ENCODE measurements at regions not wholly inside any gene's neighbourhood (a gene's known extent, or its start where the extent isn't known, plus 50 kb on each side); places are given as distances from the start of the nearest gene placed in this dataset.
"Not testable (repeated sequence)": the region's sequence is repeated elsewhere in the genome, so short reads cannot be mapped to it uniquely, and the experiment has no call there.

GRCh38 chr2:34261701-34262100 lies 662.6 kb upstream of the FAM98A start:
- Mint-ChIP-seq H3K9me3 (ENCODE audit: insufficient read depth) (peaks cover 22% of the 10 kb centered on the region), H3K27ac (no peak overlapping the region), H3K4me1 (ENCODE audit: low read depth) (no peaks in the 10 kb centered on the region), H3K36me3 (ENCODE audit: low read depth) (no peaks in the 10 kb centered on the region), H3K4me3 (no peak overlapping the region), H3K27me3 (ENCODE audit: low read depth) (no peaks in the 10 kb centered on the region)
- DNase-seq (no peak), ATAC-seq (no peak)
- ChIA-PET CTCF (interaction anchor here (0.6 kb wide), 1 partner anchor 166 kb away, joined by 3 read pairs; no protein-coding TSS in a partner anchor), POLR2A (no interaction called here)

DNA sequence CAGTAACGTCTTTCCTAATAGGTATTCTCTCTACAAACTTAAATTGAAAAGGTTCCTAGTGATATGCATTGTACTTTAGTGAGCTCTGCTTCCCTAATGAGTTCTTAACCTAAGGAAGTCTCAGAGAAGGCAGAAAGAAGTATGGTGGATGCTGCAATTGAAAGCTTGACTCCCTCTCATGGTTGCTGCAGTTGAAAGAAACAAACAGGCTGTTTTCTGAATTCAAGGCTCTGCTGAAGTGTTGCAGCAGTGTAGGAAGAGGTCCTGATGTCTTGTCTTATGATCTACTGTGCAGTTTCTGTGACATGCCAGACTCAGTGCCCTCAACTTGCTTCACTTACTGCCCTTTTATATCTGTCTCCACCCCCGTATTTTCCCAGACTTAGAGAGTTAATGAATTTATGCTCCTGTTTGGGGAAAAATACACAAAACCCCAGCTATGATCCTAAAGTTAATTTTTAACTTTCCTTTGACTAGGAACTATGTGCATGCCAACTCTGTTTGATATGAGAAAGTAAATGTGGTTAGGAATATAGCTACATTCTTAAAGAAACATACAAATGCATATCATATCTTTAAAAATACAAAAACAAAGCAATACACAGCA lies 655.3 kb upstream of the FAM98A start:
- Mint-ChIP-seq H3K4me1 (ENCODE audit: low read depth) (no peaks in the 10 kb centered on the region), H3K9me3 (ENCODE audit: insufficient read depth) (no peaks in the 10 kb centered on the region), H3K27me3 (ENCODE audit: low read depth) (no peaks in the 10 kb centered on the region), H3K27ac (no peak overlapping the region), H3K36me3 (ENCODE audit: low read depth) (no peaks in the 10 kb centered on the region), H3K4me3 (no peak overlapping the region)
- ATAC-seq (no peak), DNase-seq (no peak)
- ChIA-PET CTCF (no interaction called here), POLR2A (no interaction called here)

- Mint-ChIP-seq H3K4me1 (ENCODE audit: low read depth) (no peaks in the 10 kb centered on the region), H3K27ac (no peak overlapping the region), H3K9me3 (ENCODE audit: insufficient read depth) (no peaks in the 10 kb centered on the region), H3K36me3 (ENCODE audit: low read depth) (no peaks in the 10 kb centered on the region), H3K27me3 (ENCODE audit: low read depth) (no peaks in the 10 kb centered on the region), H3K4me3 (no peak overlapping the region)
- DNase-seq (no peak), ATAC-seq (no peak)
- CTCF ChIA-PET: no interaction called here
- POLR2A ChIA-PET: no interaction called here
Observed at GRCh38 chr2:34252111-34252510, 653.0 kb upstream of the FAM98A start.

- Mint-ChIP-seq H3K27me3 (ENCODE audit: low read depth) (no peaks in the 10 kb centered on the region), H3K9me3 (ENCODE audit: insufficient read depth) (no peaks in the 10 kb centered on the region), H3K4me3 (no peak overlapping the region), H3K27ac (no peak overlapping the region), H3K36me3 (ENCODE audit: low read depth) (no peaks in the 10 kb centered on the region), H3K4me1 (ENCODE audit: low read depth) (no peaks in the 10 kb centered on the region)
- no peak for DNase-seq
- CTCF ChIA-PET: no interaction called here
- POLR2A ChIA-PET: no interaction called here
- no peak for ATAC-seq
Observed at GRCh38 chr2:34251578-34251977, 652.5 kb upstream of the FAM98A start.

GRCh38 chr2:34244195-34244594 lies 645.1 kb upstream of the FAM98A start:
- Mint-ChIP-seq H3K4me1 (ENCODE audit: low read depth) (no peaks in the 10 kb centered on the region), H3K27ac (no peak overlapping the region), H3K4me3 (no peak overlapping the region), H3K27me3 (ENCODE audit: low read depth) (no peaks in the 10 kb centered on the region), H3K36me3 (ENCODE audit: low read depth) (no peaks in the 10 kb centered on the region), H3K9me3 (ENCODE audit: insufficient read depth) (peaks cover 3% of the 10 kb centered on the region)
- POLR2A ChIA-PET: no interaction called here
- no peak for ATAC-seq
- CTCF ChIA-PET: no interaction called here
- DNase-seq: no peak

- H3K27me3 Mint-ChIP-seq (ENCODE audit: low read depth): no peaks in the 10 kb centered on the region
- CTCF ChIA-PET: no interaction called here
Observed at GRCh38 chr2:34242763-34243123, 643.6 kb upstream of the FAM98A start.

DNA sequence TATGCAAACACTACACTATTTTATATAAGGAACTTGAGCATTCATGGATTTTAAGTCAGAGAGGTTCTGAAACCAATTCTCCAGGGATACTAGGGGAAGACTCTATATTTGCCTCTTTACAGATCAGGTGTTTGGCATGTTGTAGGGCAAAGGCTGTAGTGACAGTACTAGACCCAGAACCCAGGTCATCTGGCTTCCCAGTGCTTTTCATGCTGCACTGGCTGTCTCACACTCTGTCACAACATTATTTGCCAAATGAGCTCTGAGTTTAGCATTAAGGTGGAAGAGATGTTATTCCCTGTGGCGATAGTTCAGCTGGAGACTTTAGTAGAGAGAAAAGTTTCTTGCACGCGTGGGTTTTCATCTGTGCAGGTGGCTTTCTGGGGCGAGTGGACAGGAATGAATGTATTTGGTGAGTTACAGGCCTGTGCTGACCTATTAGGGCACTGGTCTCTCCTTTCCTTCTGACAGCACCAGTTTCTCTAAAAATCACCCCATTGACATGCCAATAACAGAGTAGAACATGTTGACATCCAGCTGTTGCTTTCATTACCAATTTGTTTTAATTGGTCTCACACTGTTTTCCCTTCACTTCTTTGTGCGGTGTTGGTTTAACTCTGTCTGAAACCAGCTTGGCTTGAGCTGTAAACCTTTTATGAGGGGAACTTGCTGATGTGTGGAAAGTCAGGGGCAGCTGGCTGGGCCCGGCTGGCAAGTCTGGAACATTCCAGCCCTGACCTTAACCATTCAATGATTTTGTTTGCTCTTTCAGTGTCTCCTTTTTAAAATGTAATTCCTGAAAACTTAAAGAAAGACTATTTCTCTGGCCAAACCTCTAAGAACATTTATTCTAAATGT lies 643.0 kb upstream of the FAM98A start:
- CTCF ChIA-PET: no interaction called here
- H3K4me1 Mint-ChIP-seq (ENCODE audit: low read depth): no peaks in the 10 kb centered on the region
- no peak overlapping the region for H3K4me3 Mint-ChIP-seq
- peaks cover 3% of the 10 kb centered on the region for H3K9me3 Mint-ChIP-seq (ENCODE audit: insufficient read depth)
- POLR2A ChIA-PET: no interaction called here
- ATAC-seq: no peak
- no peaks in the 10 kb centered on the region for H3K36me3 Mint-ChIP-seq (ENCODE audit: low read depth)
- DNase-seq: no peak
- no peak overlapping the region for H3K27ac Mint-ChIP-seq
- no peaks in the 10 kb centered on the region for H3K27me3 Mint-ChIP-seq (ENCODE audit: low read depth)

More at GRCh38 chr2:34242763-34243123, 643.6 kb upstream of the FAM98A start:
- Mint-ChIP-seq H3K27ac (no peak overlapping the region), H3K9me3 (ENCODE audit: insufficient read depth) (peaks cover 3% of the 10 kb centered on the region), H3K36me3 (ENCODE audit: low read depth) (no peaks in the 10 kb centered on the region), H3K4me3 (no peak overlapping the region), H3K4me1 (ENCODE audit: low read depth) (no peaks in the 10 kb centered on the region)
- POLR2A ChIA-PET: no interaction called here
- ATAC-seq (no peak), DNase-seq (no peak)

DNA sequence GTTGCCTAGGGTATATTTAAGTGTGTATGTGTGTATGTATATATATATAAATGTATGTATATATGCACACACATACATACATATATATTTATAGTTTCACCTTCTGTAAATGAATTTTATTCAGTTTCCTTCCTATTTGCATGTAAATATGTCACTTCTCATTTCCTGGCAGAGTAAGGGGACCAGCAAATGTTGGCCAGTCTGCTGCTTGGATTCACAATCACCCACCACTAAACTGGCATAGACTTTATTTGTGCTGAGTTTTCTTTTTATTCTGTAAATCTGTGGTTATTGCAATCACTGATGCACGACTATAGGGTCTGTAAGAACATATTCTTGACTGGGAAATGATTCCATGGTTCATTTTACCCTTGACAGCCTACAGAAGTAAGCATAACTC lies 640.4 kb upstream of the FAM98A start:
- Mint-ChIP-seq H3K4me1 (ENCODE audit: low read depth) (no peaks in the 10 kb centered on the region), H3K4me3 (no peak overlapping the region), H3K27ac (no peak overlapping the region), H3K9me3 (ENCODE audit: insufficient read depth) (peaks cover 3% of the 10 kb centered on the region), H3K27me3 (ENCODE audit: low read depth) (no peaks in the 10 kb centered on the region), H3K36me3 (ENCODE audit: low read depth) (no peaks in the 10 kb centered on the region)
- POLR2A ChIA-PET: no interaction called here
- ATAC-seq (no peak), DNase-seq (no peak)
- CTCF ChIA-PET: no interaction called here

DNA sequence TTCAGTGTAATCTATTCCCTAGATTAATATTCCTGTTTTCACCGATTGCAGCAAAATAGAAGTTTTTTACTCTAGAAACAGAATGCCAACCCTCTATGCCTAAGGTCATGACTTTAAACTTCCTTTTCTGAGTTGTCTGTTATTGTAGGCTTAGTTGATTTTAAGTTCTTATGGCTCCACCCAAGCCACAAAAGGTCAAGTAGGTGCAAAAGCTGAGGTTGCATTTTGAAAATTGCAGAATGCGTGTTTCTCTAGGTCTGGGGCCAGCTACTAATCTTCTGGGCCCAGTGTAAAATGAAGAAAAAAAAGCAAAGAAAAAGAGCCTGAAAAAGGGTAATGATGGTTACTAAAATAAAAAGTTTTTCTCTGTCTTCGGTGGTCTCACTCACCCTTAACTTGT lies 635.7 kb upstream of the FAM98A start:
- H3K4me1 Mint-ChIP-seq (ENCODE audit: low read depth): no peaks in the 10 kb centered on the region
- no peak for ATAC-seq
- H3K27me3 Mint-ChIP-seq (ENCODE audit: low read depth): no peaks in the 10 kb centered on the region
- H3K9me3 Mint-ChIP-seq (ENCODE audit: insufficient read depth): no peaks in the 10 kb centered on the region
- DNase-seq: no peak
- POLR2A ChIA-PET: no interaction called here
- no peak overlapping the region for H3K4me3 Mint-ChIP-seq
- H3K27ac Mint-ChIP-seq: no peak overlapping the region
- no peaks in the 10 kb centered on the region for H3K36me3 Mint-ChIP-seq (ENCODE audit: low read depth)
- CTCF ChIA-PET: no interaction called here

GRCh38 chr2:34229998-34230397 lies 630.9 kb upstream of the FAM98A start:
- Mint-ChIP-seq H3K9me3 (ENCODE audit: insufficient read depth) (no peaks in the 10 kb centered on the region), H3K4me1 (ENCODE audit: low read depth) (no peaks in the 10 kb centered on the region), H3K36me3 (ENCODE audit: low read depth) (no peaks in the 10 kb centered on the region), H3K27ac (no peak overlapping the region), H3K4me3 (no peak overlapping the region), H3K27me3 (ENCODE audit: low read depth) (no peaks in the 10 kb centered on the region)
- ChIA-PET CTCF (no interaction called here), POLR2A (no interaction called here)
- ATAC-seq (no peak), DNase-seq (no peak)

GRCh38 chr2:34215174-34215573 lies 616.1 kb upstream of the FAM98A start:
- H3K27me3 Mint-ChIP-seq (ENCODE audit: low read depth): no peaks in the 10 kb centered on the region
- no peaks in the 10 kb centered on the region for H3K36me3 Mint-ChIP-seq (ENCODE audit: low read depth)
- ChIA-PET POLR2A (no interaction called here), CTCF (no interaction called here)
- no peak for ATAC-seq
- no peak overlapping the region for H3K4me3 Mint-ChIP-seq
- DNase-seq: no peak
- no peaks in the 10 kb centered on the region for H3K4me1 Mint-ChIP-seq (ENCODE audit: low read depth)
- peaks cover 19% of the 10 kb centered on the region for H3K9me3 Mint-ChIP-seq (ENCODE audit: insufficient read depth)
- H3K27ac Mint-ChIP-seq: no peak overlapping the region

- not testable (repeated sequence) for H3K27me3 Mint-ChIP-seq (ENCODE audit: low read depth); H3K27ac Mint-ChIP-seq
Observed at GRCh38 chr2:34210382-34210781, 611.3 kb upstream of the FAM98A start.

GRCh38 chr2:34204560-34204959 lies 605.5 kb upstream of the FAM98A start:
- POLR2A ChIA-PET: no interaction called here
- no peak overlapping the region for H3K27ac Mint-ChIP-seq
- ATAC-seq: no peak

More at GRCh38 chr2:34210382-34210781, 611.3 kb upstream of the FAM98A start:
- POLR2A ChIA-PET; H3K4me1 Mint-ChIP-seq (ENCODE audit: low read depth); ATAC-seq; H3K4me3 Mint-ChIP-seq; CTCF ChIA-PET; H3K36me3 Mint-ChIP-seq (ENCODE audit: low read depth); DNase-seq: not testable (repeated sequence)
- peaks cover 25% of the 10 kb centered on the region for H3K9me3 Mint-ChIP-seq (ENCODE audit: insufficient read depth)

More at GRCh38 chr2:34204560-34204959, 605.5 kb upstream of the FAM98A start:
- no peaks in the 10 kb centered on the region for H3K4me1 Mint-ChIP-seq (ENCODE audit: low read depth)
- H3K9me3 Mint-ChIP-seq (ENCODE audit: insufficient read depth): peaks cover 4% of the 10 kb centered on the region
- no peaks in the 10 kb centered on the region for H3K27me3 Mint-ChIP-seq (ENCODE audit: low read depth)
- no peak for DNase-seq
- H3K4me3 Mint-ChIP-seq: no peak overlapping the region
- CTCF ChIA-PET: no interaction called here
- no peaks in the 10 kb centered on the region for H3K36me3 Mint-ChIP-seq (ENCODE audit: low read depth)

All from activated CD8-positive, alpha-beta T cell treated with anti-CD3 and anti-CD28 coated beads, Interleukin-2, amount 10 ng/mL, durations not matched to agents 7 days and 5 days (primary cell).